ENCODE measurements at regions not wholly inside any gene's neighbourhood (a gene's known extent, or its start where the extent isn't known, plus 50 kb on each side); places are given as distances from the start of the nearest gene placed in this dataset.

- CTCF ChIA-PET, result no interaction called here
- no peaks in the 10 kb centered on the region for H3K9me2 ChIP-seq (replicated peaks; ENCODE audit: low read length)
- TF ChIP-seq EZH2 (IDR thresholded peaks at IDR 0.05; ENCODE audit: low read length, unreplicated experiment) (no peak), EZH2phosphoT487 (IDR thresholded peaks at IDR 0.05; ENCODE audit: borderline replicate concordance, low read length) (no peak), CTCF (conservative IDR thresholded peaks at IDR 0.05; ENCODE audit: low read depth, low read length) (no peak)
- H3K4me3 ChIP-seq (ENCODE audit: low read length), result no peak overlapping the region
- H3K36me3 ChIP-seq (ENCODE audit: low read depth, low read length), result no peaks in the 10 kb centered on the region
- no peak overlapping the region for H3K27ac ChIP-seq (ENCODE audit: low read length)
- H3K9me3 ChIP-seq (ENCODE audit: low read length), result no peaks in the 10 kb centered on the region
- no peak overlapping the region for H3K4me2 ChIP-seq (ENCODE audit: low read length)
- no peaks in the 10 kb centered on the region for H3K27me3 ChIP-seq (ENCODE audit: low read length)
- H3K79me2 ChIP-seq (ENCODE audit: low read length), result no peaks in the 10 kb centered on the region
- POLR2A ChIA-PET (ENCODE audit: unreplicated experiment), result no interaction called here
- H3F3A ChIP-seq (ENCODE audit: low read length, unreplicated experiment), result no peaks in the 10 kb centered on the region
- no peaks in the 10 kb centered on the region for H4K20me1 ChIP-seq (ENCODE audit: low read length)
- DNase-seq, result no peak
- no peak overlapping the region for H2AFZ ChIP-seq (ENCODE audit: low read length)
- H3K4me1 ChIP-seq (ENCODE audit: insufficient read depth, low read length), result no peaks in the 10 kb centered on the region
- no peak overlapping the region for H3K9ac ChIP-seq (ENCODE audit: low read length)
- no TSS peak for BruUV-seq (replicated peaks)
- intact Hi-C loops (cut with micrococcal nuclease), result no loop called here
- ATAC-seq, result no peak
These were observed 492.9 kb downstream of the PCDH20 start for GRCh38 chr13:60922576-60923231.

GRCh38 chr13:60893801-60894200 is 496.8 kb downstream of the TDRD3 start:
- no peak overlapping the region for H2AFZ ChIP-seq (ENCODE audit: low read length)
- H3K4me3 ChIP-seq (ENCODE audit: low read length), result no peak overlapping the region
- no peaks in the 10 kb centered on the region for H3K9me2 ChIP-seq (replicated peaks; ENCODE audit: low read length)
- no TSS peak for BruUV-seq (replicated peaks)
- H3K9me3 ChIP-seq (ENCODE audit: low read length), result no peaks in the 10 kb centered on the region
- no peak overlapping the region for H3K27ac ChIP-seq (ENCODE audit: low read length)
- H3F3A ChIP-seq (ENCODE audit: low read length, unreplicated experiment), result no peaks in the 10 kb centered on the region
- TF ChIP-seq EZH2phosphoT487 (IDR thresholded peaks at IDR 0.05; ENCODE audit: borderline replicate concordance, low read length), result no peak
- TF ChIP-seq EZH2 (IDR thresholded peaks at IDR 0.05; ENCODE audit: low read length, unreplicated experiment), result no peak
- no peak for TF ChIP-seq CTCF (conservative IDR thresholded peaks at IDR 0.05; ENCODE audit: low read depth, low read length)
- no peaks in the 10 kb centered on the region for H3K27me3 ChIP-seq (ENCODE audit: low read length)
- H4K20me1 ChIP-seq (ENCODE audit: low read length), result no peaks in the 10 kb centered on the region
- H3K4me1 ChIP-seq (ENCODE audit: insufficient read depth, low read length), result no peaks in the 10 kb centered on the region
- no peaks in the 10 kb centered on the region for H3K36me3 ChIP-seq (ENCODE audit: low read depth, low read length)
- H3K79me2 ChIP-seq (ENCODE audit: low read length), result no peaks in the 10 kb centered on the region
- DNase-seq (no peak), ATAC-seq (no peak)
- H3K9ac ChIP-seq (ENCODE audit: low read length), result no peak overlapping the region
- intact Hi-C loops (cut with micrococcal nuclease), result no loop called here
- POLR2A ChIA-PET (ENCODE audit: unreplicated experiment), result no interaction called here
- no peak overlapping the region for H3K4me2 ChIP-seq (ENCODE audit: low read length)
- CTCF ChIA-PET, result no interaction called here

- Histone ChIP-seq H3K9me2 (replicated peaks; ENCODE audit: low read length) (no peaks in the 10 kb centered on the region), H2AFZ (ENCODE audit: low read length) (no peak overlapping the region), H3K27ac (ENCODE audit: low read length) (no peak overlapping the region), H3K4me3 (ENCODE audit: low read length) (no peak overlapping the region), H3K4me1 (ENCODE audit: insufficient read depth, low read length) (no peaks in the 10 kb centered on the region), H3K4me2 (ENCODE audit: low read length) (no peak overlapping the region), H3K9ac (ENCODE audit: low read length) (no peak overlapping the region), H3K27me3 (ENCODE audit: low read length) (no peaks in the 10 kb centered on the region), H4K20me1 (ENCODE audit: low read length) (no peaks in the 10 kb centered on the region), H3K9me3 (ENCODE audit: low read length) (no peaks in the 10 kb centered on the region), H3F3A (ENCODE audit: low read length, unreplicated experiment) (no peaks in the 10 kb centered on the region), H3K79me2 (ENCODE audit: low read length) (no peaks in the 10 kb centered on the region), H3K36me3 (ENCODE audit: low read depth, low read length) (no peaks in the 10 kb centered on the region)
- ATAC-seq, result no peak
- no peak for DNase-seq
- CTCF ChIA-PET, result no interaction called here
- POLR2A ChIA-PET (ENCODE audit: unreplicated experiment), result no interaction called here
- intact Hi-C loops (cut with micrococcal nuclease), result no loop called here
- TF ChIP-seq CTCF (conservative IDR thresholded peaks at IDR 0.05; ENCODE audit: low read depth, low read length), result no peak
- TF ChIP-seq EZH2 (IDR thresholded peaks at IDR 0.05; ENCODE audit: low read length, unreplicated experiment), result no peak
- no peak for TF ChIP-seq EZH2phosphoT487 (IDR thresholded peaks at IDR 0.05; ENCODE audit: borderline replicate concordance, low read length)
- no TSS peak for BruUV-seq (replicated peaks)
These were observed 490.7 kb downstream of the TDRD3 start for GRCh38 chr13:60887711-60888110.
